ENCODE measurements at regions not wholly inside any gene's neighbourhood (a gene's known extent, or its start where the extent isn't known, plus 50 kb on each side); places are given as distances from the start of the nearest gene placed in this dataset.

DNA sequence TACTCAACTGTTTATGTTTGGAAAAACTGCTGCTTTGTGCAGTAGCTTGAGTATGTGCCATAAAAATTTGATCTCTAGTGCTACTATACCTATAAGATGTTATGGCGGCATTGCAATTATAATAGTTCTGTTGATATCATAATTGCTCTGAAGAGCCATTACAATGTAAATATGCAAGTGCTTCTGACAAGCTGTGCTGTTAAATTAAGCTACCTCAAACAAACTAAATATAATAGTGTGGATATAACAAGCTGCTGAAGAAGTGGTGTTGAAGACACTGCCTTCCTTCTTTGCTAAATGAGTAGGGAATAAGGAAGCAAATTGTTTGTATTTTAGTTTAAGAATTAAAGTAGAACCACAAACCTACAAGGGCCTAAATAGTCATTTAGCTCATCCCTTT lies 301.0 kb upstream of the MIS18BP1 start:
- TF ChIP-seq, protein P1, sequence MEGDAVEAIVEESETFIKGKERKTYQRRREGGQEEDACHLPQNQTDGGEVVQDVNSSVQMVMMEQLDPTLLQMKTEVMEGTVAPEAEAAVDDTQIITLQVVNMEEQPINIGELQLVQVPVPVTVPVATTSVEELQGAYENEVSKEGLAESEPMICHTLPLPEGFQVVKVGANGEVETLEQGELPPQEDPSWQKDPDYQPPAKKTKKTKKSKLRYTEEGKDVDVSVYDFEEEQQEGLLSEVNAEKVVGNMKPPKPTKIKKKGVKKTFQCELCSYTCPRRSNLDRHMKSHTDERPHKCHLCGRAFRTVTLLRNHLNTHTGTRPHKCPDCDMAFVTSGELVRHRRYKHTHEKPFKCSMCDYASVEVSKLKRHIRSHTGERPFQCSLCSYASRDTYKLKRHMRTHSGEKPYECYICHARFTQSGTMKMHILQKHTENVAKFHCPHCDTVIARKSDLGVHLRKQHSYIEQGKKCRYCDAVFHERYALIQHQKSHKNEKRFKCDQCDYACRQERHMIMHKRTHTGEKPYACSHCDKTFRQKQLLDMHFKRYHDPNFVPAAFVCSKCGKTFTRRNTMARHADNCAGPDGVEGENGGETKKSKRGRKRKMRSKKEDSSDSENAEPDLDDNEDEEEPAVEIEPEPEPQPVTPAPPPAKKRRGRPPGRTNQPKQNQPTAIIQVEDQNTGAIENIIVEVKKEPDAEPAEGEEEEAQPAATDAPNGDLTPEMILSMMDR (IDR thresholded peaks at IDR 0.05; ENCODE audit: low read length) = no peak
- no peak for TF ChIP-seq EZH2 (optimal IDR thresholded peaks at IDR 0.05; ENCODE audit: low read depth, low read length)

All from MM.1S (cell line).